ENCODE measurements at regions not wholly inside any gene's neighbourhood (a gene's known extent, or its start where the extent isn't known, plus 50 kb on each side); places are given as distances from the start of the nearest gene placed in this dataset.

GRCh38 chr12:115323223-115323905 lies 639.4 kb upstream of the TBX3 start:
- TF ChIP-seq CTCF (IDR thresholded peaks at IDR 0.05 in 4 of 5, conservative IDR thresholded peaks at IDR 0.05 in 1 of 5) (no peak), POLR2A (IDR thresholded peaks at IDR 0.05) (no peak)

All from gastrocnemius medialis (tissue), 4 donors.